ENCODE measurements at regions not wholly inside any gene's neighbourhood (a gene's known extent, or its start where the extent isn't known, plus 50 kb on each side); places are given as distances from the start of the nearest gene placed in this dataset.

DNA sequence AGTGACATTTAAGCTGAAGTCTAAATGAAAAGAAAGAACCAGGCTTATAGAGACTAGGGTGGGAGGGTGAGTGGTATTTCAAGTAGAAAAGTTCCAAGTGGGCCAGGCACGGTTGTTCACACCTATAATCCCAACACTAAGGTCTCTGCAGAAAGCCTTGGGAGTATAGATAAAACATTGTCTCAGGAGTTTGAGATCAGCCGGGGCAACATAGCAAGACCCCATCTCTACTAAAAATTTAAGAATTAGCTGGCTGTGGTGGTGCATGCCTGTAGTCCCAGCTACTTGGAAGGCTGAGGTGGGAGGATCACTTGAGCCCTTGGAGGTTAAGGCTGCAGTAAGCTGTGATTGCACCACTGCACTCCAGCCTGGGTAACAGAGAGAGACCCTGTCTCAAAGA is 143.4 kb upstream of the PKDCC start:
- Histone ChIP-seq H3K27ac (ENCODE audit: low read length) (no peak overlapping the region), H3K27me3 (ENCODE audit: control insufficient read depth, insufficient read depth, low read length) (no peaks in the 10 kb centered on the region), H3K36me3 (ENCODE audit: control insufficient read depth, insufficient read depth, low read length) (no peaks in the 10 kb centered on the region), H3K4me3 (ENCODE audit: low read length) (no peak overlapping the region), H3K4me1 (ENCODE audit: control insufficient read depth, insufficient read depth, low read length) (peaks cover 33% of the 10 kb centered on the region), H3K9me3 (ENCODE audit: control insufficient read depth, low read depth, low read length) (no peaks in the 10 kb centered on the region)
- WGBS (ENCODE audit: insufficient coverage, low lambda C conversion rate) = no CpG with 5 or more reads among the region's 2 CpGs
- no peak for DNase-seq

DNA sequence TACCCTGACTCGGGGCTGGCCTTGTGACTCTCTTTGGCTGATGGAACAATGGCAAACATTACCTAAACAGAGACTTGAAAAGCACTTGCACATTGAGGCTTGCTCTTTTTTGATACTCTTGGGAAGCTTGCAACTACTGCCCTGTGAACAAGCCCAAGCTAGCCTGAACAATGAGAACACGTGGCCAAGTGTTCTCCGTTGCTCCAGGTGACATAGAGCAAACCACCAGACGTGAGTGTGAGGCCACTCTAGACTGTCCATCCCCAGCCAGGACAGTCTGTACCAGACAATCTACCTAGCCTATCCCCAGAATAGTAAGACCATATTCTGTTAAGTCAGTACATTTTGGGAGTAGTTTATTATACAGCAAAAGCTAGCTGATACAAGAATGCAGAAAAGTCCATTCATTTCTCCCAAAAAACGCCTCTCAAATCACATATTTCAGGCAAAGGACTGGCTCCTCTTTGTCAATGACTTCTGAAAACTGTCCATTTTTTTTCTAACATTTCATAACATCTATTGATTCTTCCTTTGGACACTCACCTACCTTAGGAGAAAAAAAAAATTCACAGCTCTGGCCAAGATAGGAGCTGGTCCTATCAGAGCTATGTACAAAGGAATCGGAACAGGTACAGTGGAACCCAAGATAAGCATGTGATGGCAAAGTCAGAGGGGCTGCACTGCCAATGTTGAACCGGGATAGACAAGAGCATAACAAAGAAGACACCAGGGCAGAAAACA is 142.1 kb upstream of the PKDCC start:
- H3K27me3 ChIP-seq (ENCODE audit: control insufficient read depth, insufficient read depth, low read length) = no peaks in the 10 kb centered on the region
- 83% methylated on average over 1 of the region's 7 CpGs for WGBS (ENCODE audit: insufficient coverage, low lambda C conversion rate)
- no peak overlapping the region for H3K4me3 ChIP-seq (ENCODE audit: low read length)
- H3K4me1 ChIP-seq (ENCODE audit: control insufficient read depth, insufficient read depth, low read length) = peaks cover 45% of the 10 kb centered on the region
- H3K36me3 ChIP-seq (ENCODE audit: control insufficient read depth, insufficient read depth, low read length) = no peaks in the 10 kb centered on the region
- DNase-seq = no peak
- no peaks in the 10 kb centered on the region for H3K9me3 ChIP-seq (ENCODE audit: control insufficient read depth, low read depth, low read length)
- no peak overlapping the region for H3K27ac ChIP-seq (ENCODE audit: low read length)

DNA sequence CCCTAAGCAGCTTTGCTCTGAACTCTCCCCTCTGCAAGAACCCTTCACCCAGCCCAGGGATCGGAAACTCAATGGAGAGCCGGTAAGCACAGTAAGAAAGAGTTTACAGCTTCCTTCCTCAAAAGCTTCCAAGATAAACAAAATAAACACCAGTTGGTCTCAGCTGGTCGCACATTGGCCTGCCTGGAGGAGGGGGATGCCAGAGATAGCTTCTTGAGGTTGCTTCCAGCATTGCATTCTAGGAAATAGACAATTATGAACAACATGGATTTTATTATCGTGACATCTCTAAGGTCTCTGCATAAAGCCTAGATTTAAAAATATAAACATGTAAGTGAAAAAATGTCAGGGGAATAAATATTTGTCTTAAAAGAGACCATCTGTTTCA is 141.5 kb upstream of the PKDCC start:
- H3K36me3 ChIP-seq (ENCODE audit: control insufficient read depth, insufficient read depth, low read length) = no peaks in the 10 kb centered on the region
- WGBS (ENCODE audit: insufficient coverage, low lambda C conversion rate) = 80% methylated on average over 1 of the region's 4 CpGs
- H3K4me3 ChIP-seq (ENCODE audit: low read length) = no peak overlapping the region
- no peak overlapping the region for H3K27ac ChIP-seq (ENCODE audit: low read length)
- no peak for DNase-seq
- no peaks in the 10 kb centered on the region for H3K9me3 ChIP-seq (ENCODE audit: control insufficient read depth, low read depth, low read length)
- no peaks in the 10 kb centered on the region for H3K27me3 ChIP-seq (ENCODE audit: control insufficient read depth, insufficient read depth, low read length)
- peaks cover 48% of the 10 kb centered on the region for H3K4me1 ChIP-seq (ENCODE audit: control insufficient read depth, insufficient read depth, low read length)

DNA sequence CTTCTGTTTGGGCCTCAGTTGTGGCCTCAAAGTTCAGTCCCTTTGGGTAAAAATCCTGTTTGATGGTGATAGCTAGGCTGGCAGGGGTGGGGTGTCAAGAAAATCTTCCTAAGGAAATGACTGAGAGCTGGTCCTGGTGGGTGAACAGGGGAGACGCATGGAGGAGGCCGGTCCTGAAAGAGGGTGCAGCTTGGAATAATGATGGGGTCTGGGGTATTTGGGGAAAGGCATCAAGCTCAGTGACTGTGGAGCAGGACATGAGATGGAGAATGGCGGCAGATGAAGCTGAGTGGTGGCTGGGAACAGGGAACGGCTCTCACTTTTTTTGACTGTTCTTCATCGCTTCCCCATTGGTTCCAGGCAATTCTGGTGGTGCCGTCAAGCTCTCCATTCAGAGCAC is 140.7 kb upstream of the PKDCC start:
- H3K4me3 ChIP-seq (ENCODE audit: low read length) = no peak overlapping the region
- WGBS (ENCODE audit: insufficient coverage, low lambda C conversion rate) = 100% methylated on average over 2 of the region's 6 CpGs
- H3K4me1 ChIP-seq (ENCODE audit: control insufficient read depth, insufficient read depth, low read length) = peaks cover 48% of the 10 kb centered on the region
- no peaks in the 10 kb centered on the region for H3K36me3 ChIP-seq (ENCODE audit: control insufficient read depth, insufficient read depth, low read length)
- H3K9me3 ChIP-seq (ENCODE audit: control insufficient read depth, low read depth, low read length) = no peaks in the 10 kb centered on the region
- no peak for DNase-seq
- H3K27ac ChIP-seq (ENCODE audit: low read length) = peak overlapping the region; percentile 83
- no peaks in the 10 kb centered on the region for H3K27me3 ChIP-seq (ENCODE audit: control insufficient read depth, insufficient read depth, low read length)

DNA sequence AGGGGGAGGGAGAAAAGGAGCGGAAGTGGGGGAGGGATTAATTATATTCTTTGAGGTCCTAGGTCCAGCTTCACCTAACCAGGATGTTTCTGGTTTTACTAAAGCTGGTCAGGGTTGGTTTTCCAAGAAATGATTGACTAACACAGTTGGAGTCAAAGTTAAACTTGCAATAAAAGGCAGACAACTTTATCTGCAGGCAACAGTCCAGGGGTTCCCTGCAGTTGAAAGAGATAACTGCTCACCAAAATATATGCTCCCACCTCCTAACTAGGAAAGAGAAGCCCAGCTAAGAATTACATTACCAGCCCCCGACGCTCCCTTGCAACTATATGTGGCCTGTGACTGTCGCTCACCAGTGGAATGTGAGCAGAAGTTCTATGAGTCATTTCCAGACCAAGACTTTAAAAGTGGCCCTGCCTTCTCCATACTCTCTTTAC is 140.0 kb upstream of the PKDCC start:
- peak; percentile 68 to 91 for DNase-seq
- H3K4me3 ChIP-seq (ENCODE audit: low read length) = no peak overlapping the region

DNA sequence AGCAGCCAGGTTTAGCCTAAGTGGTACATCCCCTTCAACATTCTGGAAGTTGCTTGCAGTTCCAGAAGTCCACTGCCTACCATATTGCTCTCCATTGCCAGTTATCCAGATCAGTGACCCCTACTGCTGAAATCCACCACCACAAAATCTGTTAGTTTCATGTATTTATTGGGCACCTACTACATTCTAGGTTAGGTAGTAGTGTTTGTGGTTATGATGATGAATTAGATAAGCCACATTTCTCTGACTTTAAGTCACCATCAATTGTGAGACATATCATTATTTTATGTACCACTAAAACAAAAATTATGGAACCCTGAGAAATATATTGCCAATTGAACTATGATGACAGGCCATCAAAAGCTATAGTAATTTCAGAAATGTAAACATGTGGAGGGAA is 139.5 kb upstream of the PKDCC start:
- Histone ChIP-seq H3K4me1 (ENCODE audit: control insufficient read depth, insufficient read depth, low read length) (peaks cover 48% of the 10 kb centered on the region), H3K27ac (ENCODE audit: low read length) (peak overlapping the region; percentile 83), H3K27me3 (ENCODE audit: control insufficient read depth, insufficient read depth, low read length) (no peaks in the 10 kb centered on the region), H3K4me3 (ENCODE audit: low read length) (no peak overlapping the region), H3K9me3 (ENCODE audit: control insufficient read depth, low read depth, low read length) (no peaks in the 10 kb centered on the region), H3K36me3 (ENCODE audit: control insufficient read depth, insufficient read depth, low read length) (no peaks in the 10 kb centered on the region)
- DNase-seq = no peak

More for the DNA sequence above, 140.0 kb upstream of the PKDCC start:
- H3K27ac ChIP-seq (ENCODE audit: low read length) = peak overlapping the region; percentile 83
- no CpG with 5 or more reads among the region's 4 CpGs for WGBS (ENCODE audit: insufficient coverage, low lambda C conversion rate)
- H3K4me1 ChIP-seq (ENCODE audit: control insufficient read depth, insufficient read depth, low read length) = peaks cover 48% of the 10 kb centered on the region
- H3K27me3 ChIP-seq (ENCODE audit: control insufficient read depth, insufficient read depth, low read length) = no peaks in the 10 kb centered on the region
- no peaks in the 10 kb centered on the region for H3K9me3 ChIP-seq (ENCODE audit: control insufficient read depth, low read depth, low read length)
- H3K36me3 ChIP-seq (ENCODE audit: control insufficient read depth, insufficient read depth, low read length) = no peaks in the 10 kb centered on the region

DNA sequence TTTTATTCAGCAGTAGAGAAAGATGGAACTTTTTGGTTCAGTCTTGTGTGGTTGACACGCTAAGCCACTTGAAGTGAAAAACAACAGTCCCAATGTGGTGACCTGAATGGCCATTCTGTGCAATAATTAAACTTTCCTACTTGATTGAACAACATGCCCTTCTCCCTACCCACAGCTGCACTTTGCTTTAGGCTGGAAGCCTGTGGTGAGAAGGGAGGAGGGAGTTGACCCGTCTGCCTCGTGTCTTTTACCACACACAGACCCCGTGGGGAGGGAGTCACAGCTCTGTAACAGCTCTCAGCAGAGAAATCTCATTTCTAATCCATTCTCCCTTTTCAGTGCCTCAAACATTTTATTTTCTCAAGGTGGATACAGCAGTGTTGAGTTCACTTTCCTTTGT is 138.2 kb upstream of the PKDCC start:
- Histone ChIP-seq H3K4me3 (ENCODE audit: low read length) (no peak overlapping the region), H3K36me3 (ENCODE audit: control insufficient read depth, insufficient read depth, low read length) (no peaks in the 10 kb centered on the region), H3K27ac (ENCODE audit: low read length) (peak overlapping the region; percentile 44), H3K9me3 (ENCODE audit: control insufficient read depth, low read depth, low read length) (no peaks in the 10 kb centered on the region), H3K27me3 (ENCODE audit: control insufficient read depth, insufficient read depth, low read length) (no peaks in the 10 kb centered on the region), H3K4me1 (ENCODE audit: control insufficient read depth, insufficient read depth, low read length) (peaks cover 48% of the 10 kb centered on the region)
- no CpG with 5 or more reads among the region's 4 CpGs for WGBS (ENCODE audit: insufficient coverage, low lambda C conversion rate)
- DNase-seq = peak in 1 of 2 donors; percentile 68

DNA sequence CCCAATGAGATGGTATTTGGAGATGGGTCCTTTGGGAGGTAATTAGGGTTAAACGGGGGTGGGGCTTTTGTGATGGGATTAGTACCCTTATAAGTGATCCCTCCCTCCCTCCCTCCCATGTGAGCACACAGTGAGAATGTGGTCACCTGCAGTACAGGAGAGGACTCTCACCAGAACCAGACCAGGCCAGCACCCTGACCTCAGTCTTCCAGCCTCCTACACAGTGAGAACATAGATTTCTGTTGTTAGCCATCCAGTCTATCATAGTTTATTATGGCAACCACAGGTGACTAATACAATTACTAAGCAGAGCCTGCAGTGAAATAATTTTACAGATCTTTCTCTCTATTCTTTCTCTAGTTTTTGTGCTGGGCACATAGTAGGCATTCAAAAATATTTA is 137.7 kb upstream of the PKDCC start:
- no peaks in the 10 kb centered on the region for H3K36me3 ChIP-seq (ENCODE audit: control insufficient read depth, insufficient read depth, low read length)
- DNase-seq = no peak
- no CpG with 5 or more reads among the region's 1 CpG for WGBS (ENCODE audit: insufficient coverage, low lambda C conversion rate)
- H3K4me3 ChIP-seq (ENCODE audit: low read length) = no peak overlapping the region
- no peaks in the 10 kb centered on the region for H3K9me3 ChIP-seq (ENCODE audit: control insufficient read depth, low read depth, low read length)
- peaks cover 48% of the 10 kb centered on the region for H3K4me1 ChIP-seq (ENCODE audit: control insufficient read depth, insufficient read depth, low read length)
- no peaks in the 10 kb centered on the region for H3K27me3 ChIP-seq (ENCODE audit: control insufficient read depth, insufficient read depth, low read length)
- peak overlapping the region; percentile 44 for H3K27ac ChIP-seq (ENCODE audit: low read length)

DNA sequence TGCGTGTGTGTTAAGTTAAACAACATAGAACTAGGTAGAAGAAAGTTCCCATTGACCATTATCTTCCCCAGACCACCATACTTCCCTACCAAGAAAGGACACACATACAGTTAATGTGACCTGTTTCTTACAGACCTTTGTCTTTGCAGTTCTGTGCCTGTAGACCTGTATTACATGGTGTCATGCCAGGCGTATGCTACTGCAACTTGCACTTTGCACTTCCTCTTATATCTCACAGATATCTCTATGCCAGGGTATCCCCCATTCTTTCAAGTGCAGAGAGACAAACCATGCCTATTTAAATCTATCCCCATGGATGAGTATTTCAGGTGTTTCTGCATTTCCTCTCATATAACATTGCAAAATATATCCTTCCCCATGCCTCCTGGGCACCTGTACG is 136.8 kb upstream of the PKDCC start:
- DNase-seq = peak; percentile 67 to 81
- no peaks in the 10 kb centered on the region for H3K9me3 ChIP-seq (ENCODE audit: control insufficient read depth, low read depth, low read length)
- H3K27ac ChIP-seq (ENCODE audit: low read length) = peak overlapping the region; percentile 44
- no peaks in the 10 kb centered on the region for H3K27me3 ChIP-seq (ENCODE audit: control insufficient read depth, insufficient read depth, low read length)
- H3K36me3 ChIP-seq (ENCODE audit: control insufficient read depth, insufficient read depth, low read length) = no peaks in the 10 kb centered on the region
- H3K4me1 ChIP-seq (ENCODE audit: control insufficient read depth, insufficient read depth, low read length) = peaks cover 45% of the 10 kb centered on the region
- no peak overlapping the region for H3K4me3 ChIP-seq (ENCODE audit: low read length)
- WGBS (ENCODE audit: insufficient coverage, low lambda C conversion rate) = no CpG with 5 or more reads among the region's 3 CpGs

DNA sequence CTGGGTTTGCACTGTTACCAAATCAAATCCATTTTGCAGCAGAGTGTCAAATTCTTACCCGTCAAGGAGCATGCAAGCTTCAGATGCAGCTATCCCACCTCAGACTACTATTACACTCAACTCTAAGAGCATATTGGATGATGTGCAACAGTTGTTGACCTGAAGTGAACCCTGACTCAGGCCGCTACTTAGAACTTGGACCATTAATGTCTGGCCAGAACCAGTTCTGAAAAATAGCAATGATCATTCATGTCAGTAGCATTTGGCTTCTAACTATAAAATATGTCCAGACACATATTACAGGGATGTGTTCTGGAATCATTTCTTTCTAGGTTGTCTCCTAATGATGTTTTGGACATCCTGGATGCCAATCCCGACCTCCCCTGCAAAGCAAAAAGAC is 135.5 kb upstream of the PKDCC start:
- Histone ChIP-seq H3K27ac (ENCODE audit: low read length) (no peak overlapping the region), H3K4me3 (ENCODE audit: low read length) (no peak overlapping the region), H3K4me1 (ENCODE audit: control insufficient read depth, insufficient read depth, low read length) (peaks cover 34% of the 10 kb centered on the region), H3K27me3 (ENCODE audit: control insufficient read depth, insufficient read depth, low read length) (no peaks in the 10 kb centered on the region), H3K36me3 (ENCODE audit: control insufficient read depth, insufficient read depth, low read length) (no peaks in the 10 kb centered on the region), H3K9me3 (ENCODE audit: control insufficient read depth, low read depth, low read length) (no peaks in the 10 kb centered on the region)
- no peak for DNase-seq
- WGBS (ENCODE audit: insufficient coverage, low lambda C conversion rate) = 60% methylated on average over 1 of the region's 3 CpGs

DNA sequence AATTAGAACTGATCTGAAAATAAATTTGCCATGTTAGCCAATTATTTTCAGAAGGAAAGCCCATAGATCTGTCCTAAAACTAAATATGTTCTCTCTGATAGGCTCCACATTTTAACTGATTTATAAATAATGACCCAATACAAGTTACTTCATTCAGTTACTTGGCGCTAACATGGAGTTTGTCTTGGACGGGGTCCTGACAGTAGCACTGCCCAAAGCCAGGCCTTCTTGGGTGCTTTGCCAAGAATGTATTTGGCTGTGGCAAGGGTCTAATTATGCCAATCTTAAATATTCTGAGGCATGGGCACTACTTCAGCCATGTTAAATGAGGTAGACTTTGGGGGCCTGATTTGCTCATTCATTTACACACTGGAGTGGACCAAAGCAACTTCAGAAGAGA is 135.0 kb upstream of the PKDCC start:
- DNase-seq = no peak
- Histone ChIP-seq H3K4me3 (ENCODE audit: low read length) (no peak overlapping the region), H3K27me3 (ENCODE audit: control insufficient read depth, insufficient read depth, low read length) (no peaks in the 10 kb centered on the region), H3K36me3 (ENCODE audit: control insufficient read depth, insufficient read depth, low read length) (no peaks in the 10 kb centered on the region), H3K9me3 (ENCODE audit: control insufficient read depth, low read depth, low read length) (no peaks in the 10 kb centered on the region), H3K27ac (ENCODE audit: low read length) (no peak overlapping the region), H3K4me1 (ENCODE audit: control insufficient read depth, insufficient read depth, low read length) (peaks cover 31% of the 10 kb centered on the region)
- WGBS (ENCODE audit: insufficient coverage, low lambda C conversion rate) = no CpG with 5 or more reads among the region's 2 CpGs
